Breast epithelium (tissue), 4 donors: ENCODE measurements at regions not wholly inside any gene's neighbourhood (a gene's known extent, or its start where the extent isn't known, plus 50 kb on each side); places are given as distances from the start of the nearest gene placed in this dataset.
"Not testable (repeated sequence)": the region's sequence is repeated elsewhere in the genome, so short reads cannot be mapped to it uniquely, and the experiment has no call there.

ENCODE experiments used
- DNase-seq, 2 donors: peaks; one replicate each; pipeline ENCODE4 v3.0.0-alpha.2; 2019; ENCODE audit warnings: low spot score in 2 of 2
- H3K27ac ChIP-seq, 2 donors: fragments of 200-600 bp; sonication (generic) in 1 of 2; one replicate each; pipeline ENCODE4 v1.5.1; 2016 to 2019; ENCODE audit warnings: mild to moderate bottlenecking in 1 of 2
- H3K27me3 ChIP-seq, 2 donors: fragments of 200-600 bp; sonication (generic) in 1 of 2; one replicate each; pipeline versions ENCODE4 v1.5.1 to v1.6.0; 2017 to 2019; ENCODE audit warnings: control low read depth in 1 of 2, mild to moderate bottlenecking in 1 of 2
- H3K36me3 ChIP-seq: fragments of 200-600 bp; one replicate; pipeline ENCODE4 v1.5.1; 2019
- H3K4me1 ChIP-seq, 2 donors: fragments of 200-600 bp; sonication (generic); one replicate each; pipeline ENCODE4 v1.5.1; 2016 to 2019; ENCODE audit warnings: control low read depth in 1 of 2
- H3K4me3 ChIP-seq, 3 donors: fragments of 200-600 bp; sonication (generic); 1 replicate in 2 of 3; 2 replicates in 1 of 3; pipeline ENCODE4 v1.5.1; 2016 to 2019; ENCODE audit warnings: mild to moderate bottlenecking in 3 of 3, moderate library complexity in 2 of 3
- H3K9me3 ChIP-seq, 2 donors: fragments of 200-600 bp; sonication (generic) in 1 of 2; one replicate each; pipeline ENCODE4 v1.5.1; 2016 to 2019; ENCODE audit warnings: control low read depth in 1 of 2
- CTCF ChIP-seq, 3 donors: fragments of 450-650 bp; IDR thresholded peaks; one replicate each; pipeline ENCODE4 v1.5.1; 2016 to 2017; ENCODE audit warnings: antibody characterized with exemption in 3 of 3, mild to moderate bottlenecking in 3 of 3, moderate library complexity in 3 of 3
- POLR2A ChIP-seq: fragments of 450-650 bp; IDR thresholded peaks from one replicate; pipeline ENCODE4 v1.6.1; 2016; ENCODE audit warnings: antibody characterized with exemption, mild to moderate bottlenecking, moderate library complexity
- POLR2AphosphoS5 ChIP-seq, 3 donors: sonication (generic); formaldehyde crosslinking; IDR thresholded peaks; one replicate each; pipeline ENCODE4 v1.6.1; 2017; ENCODE audit warnings: antibody characterized with exemption in 3 of 3
- intact Hi-C: fragments of 100-400 bp; cut with DNase I; formaldehyde crosslinking; loops from one replicate; pipeline ENCODE4 v1.15.1; 2023; ENCODE audit warnings: low total_unique reads

- Histone ChIP-seq H3K27ac (no peak overlapping the region), H3K27me3 (no peaks in the 10 kb centered on the region), H3K36me3 (no peaks in the 10 kb centered on the region), H3K4me1 (no peaks in the 10 kb centered on the region), H3K4me3 (no peak overlapping the region), H3K9me3 (no peaks in the 10 kb centered on the region)
- no peak for TF ChIP-seq CTCF (IDR thresholded peaks at IDR 0.05)
- no peak for TF ChIP-seq POLR2AphosphoS5 (IDR thresholded peaks at IDR 0.05)
- TF ChIP-seq POLR2A: no peak
- no peak for DNase-seq
- intact Hi-C loops: no loop called here
These were observed 1521.3 kb downstream of the REEP3 start for GRCh38 chr10:65042496-65042895.

- Histone ChIP-seq H3K27ac (no peak overlapping the region), H3K27me3 (no peaks in the 10 kb centered on the region), H3K9me3 (no peaks in the 10 kb centered on the region), H3K36me3 (no peaks in the 10 kb centered on the region), H3K4me3 (no peak overlapping the region), H3K4me1 (no peaks in the 10 kb centered on the region)
- TF ChIP-seq POLR2AphosphoS5 (IDR thresholded peaks at IDR 0.05) (no peak), CTCF (IDR thresholded peaks at IDR 0.05) (no peak), POLR2A (no peak)
- no peak for DNase-seq
- intact Hi-C loops: no loop called here
These were observed 1525.6 kb downstream of the REEP3 start for GRCh38 chr10:65046831-65047230.

GRCh38 chr10:65052111-65052510 is 1530.9 kb downstream of the REEP3 start:
- H3K4me3 ChIP-seq, H3K36me3 ChIP-seq, H3K27me3 ChIP-seq, DNase-seq, H3K4me1 ChIP-seq, H3K9me3 ChIP-seq, H3K27ac ChIP-seq, intact Hi-C loops: not testable (repeated sequence)

- intact Hi-C loops, H3K4me1 ChIP-seq: not testable (repeated sequence)
These were observed 1532.2 kb downstream of the REEP3 start for GRCh38 chr10:65053397-65053796.

GRCh38 chr10:65053831-65054351 is 1532.7 kb downstream of the REEP3 start:
- H3K9me3 ChIP-seq, H3K4me1 ChIP-seq, DNase-seq, H3K36me3 ChIP-seq, H3K27me3 ChIP-seq, H3K27ac ChIP-seq, H3K4me3 ChIP-seq, intact Hi-C loops: not testable (repeated sequence)

More at GRCh38 chr10:65053397-65053796, 1532.2 kb downstream of the REEP3 start:
- not testable (repeated sequence) for DNase-seq, H3K4me3 ChIP-seq, H3K27ac ChIP-seq, H3K36me3 ChIP-seq, H3K27me3 ChIP-seq, H3K9me3 ChIP-seq

GRCh38 chr10:65054701-65055100 is 1533.5 kb downstream of the REEP3 start:
- H3K4me1 ChIP-seq, DNase-seq, H3K27me3 ChIP-seq, H3K36me3 ChIP-seq, H3K4me3 ChIP-seq, H3K9me3 ChIP-seq, H3K27ac ChIP-seq, intact Hi-C loops: not testable (repeated sequence)

- H3K27me3 ChIP-seq: no peaks in the 10 kb centered on the region
- intact Hi-C loops: no loop called here
- no peak for DNase-seq
These were observed 1544.1 kb downstream of the REEP3 start for GRCh38 chr10:65065278-65065677.

More at GRCh38 chr10:65065278-65065677, 1544.1 kb downstream of the REEP3 start:
- no peak for TF ChIP-seq POLR2A
- TF ChIP-seq POLR2AphosphoS5 (IDR thresholded peaks at IDR 0.05): no peak
- TF ChIP-seq CTCF (IDR thresholded peaks at IDR 0.05): no peak
- Histone ChIP-seq H3K4me1 (no peaks in the 10 kb centered on the region), H3K9me3 (no peaks in the 10 kb centered on the region), H3K4me3 (no peak overlapping the region), H3K36me3 (no peaks in the 10 kb centered on the region), H3K27ac (no peak overlapping the region)
